A549 (cell line): ENCODE measurements at regions not wholly inside any gene's neighbourhood (a gene's known extent, or its start where the extent isn't known, plus 50 kb on each side); places are given as distances from the start of the nearest gene placed in this dataset.

Source experiments
- ATAC-seq, 2 experiments: fragments of 200-7000 bp in 1 of 2; fragments of >200 bp in 1 of 2; cut with Nextera tagmentation in 1 of 2; cut with Tn5 transposase in 1 of 2; 3 replicates each; pipeline versions ENCODE4 v1.8.0 to v1.9.1; 2018 to 2020; ENCODE audit warnings: mild to moderate bottlenecking in 1 of 2, moderate library complexity in 1 of 2
- CTCF ChIA-PET: fragments of 300-600 bp; sonication (Branson Sonifier 250); formaldehyde crosslinking; extraction: SDS; loops from one replicate; lab custom pipeline; 2021; ENCODE audit warnings: antibody characterized with exemption, inconsistent platforms; lab: Yijun Ruan, JAX
- POLR2A ChIA-PET: fragments of 350-600 bp; formaldehyde crosslinking; extraction: SDS; loops from one replicate; lab custom pipeline; 2021; ENCODE audit warnings: antibody characterized with exemption, inconsistent platforms; lab: Yijun Ruan, JAX
- DNase-seq, 2 experiments: peaks; one replicate each; pipeline versions ENCODE4 v3.0.0 to v3.0.0-alpha.2; 2011 to 2016; ENCODE audit warnings: low read depth in 1 of 2, low spot score in 1 of 2
- FAIRE-seq: peaks from 2 replicates; lab custom pipeline; 2011; peaks lifted over from hg19 to GRCh38; lab: Jason Lieb, UNC
- H3K27ac ChIP-seq, 2 experiments: fragments of >200 bp; sonication (Bioruptor Twin); formaldehyde crosslinking; 3 replicates each; pipeline ENCODE4 v1.5.1; 2016 to 2017
- H3K4me1 ChIP-seq: fragments of >200 bp; sonication (Bioruptor Twin); formaldehyde crosslinking; 3 replicates; pipeline ENCODE4 v1.6.1; 2016
- H3K4me2 ChIP-seq: fragments of >200 bp; sonication (Bioruptor Twin); formaldehyde crosslinking; 3 replicates; pipeline ENCODE4 v1.6.1; 2016
- H3K4me3 ChIP-seq: fragments of >200 bp; sonication (Bioruptor Twin); formaldehyde crosslinking; 3 replicates; pipeline ENCODE4 v1.5.1; 2016
- H3K9me3 ChIP-seq: fragments of >200 bp; sonication (Bioruptor Twin); formaldehyde crosslinking; 3 replicates; pipeline ENCODE4 v1.6.1; 2016
- CEBPB ChIP-seq, 2 experiments: fragments of >200 bp in 1 of 2; sonication (Bioruptor Twin) in 1 of 2; formaldehyde crosslinking in 1 of 2; IDR thresholded peaks; 2 replicates each; pipeline ENCODE4 v1.6.1; 2012 to 2016
- CHD2 ChIP-seq: fragments of 150-350 bp; IDR thresholded peaks from 2 replicates; pipeline ENCODE4 v1.6.1; 2014; ENCODE audit warnings: low read length; ENCODE audit not compliant: partially characterized antibody
- EHMT2 ChIP-seq: fragments of 200-600 bp; sonication (generic); IDR thresholded peaks from 2 replicates; pipeline ENCODE4 v1.6.1; 2016; ENCODE audit warnings: antibody characterized with exemption, low read depth, mild to moderate bottlenecking, moderate library complexity
- FOSB ChIP-seq: fragments of 250-450 bp; sonication (Bioruptor Pico); IDR thresholded peaks from 2 replicates; pipeline ENCODE4 v1.5.0; 2020; ENCODE audit warnings: mild to moderate bottlenecking, moderate library complexity
- HOXB5 ChIP-seq: fragments of 250-450 bp; sonication (Bioruptor Pico); IDR thresholded peaks from 2 replicates; pipeline ENCODE4 v1.5.0; 2020; ENCODE audit warnings: mild to moderate bottlenecking, moderate library complexity
- JUNB ChIP-seq: fragments of >200 bp; sonication (Bioruptor Twin); formaldehyde crosslinking; IDR thresholded peaks from 2 replicates; pipeline ENCODE4 v1.6.1; 2016
- KDM1A ChIP-seq: fragments of 200-600 bp; sonication (generic); IDR thresholded peaks from 2 replicates; pipeline ENCODE4 v1.6.1; 2016; ENCODE audit warnings: low read depth, mild to moderate bottlenecking
- MAFK ChIP-seq: fragments of 450-650 bp; IDR thresholded peaks from 2 replicates; pipeline ENCODE4 v1.6.1; 2014; ENCODE audit not compliant: partially characterized antibody
- MYC ChIP-seq: IDR thresholded peaks from 2 replicates; pipeline ENCODE4 v1.6.1; 2012; ENCODE audit warnings: mild to moderate bottlenecking, inconsistent platforms, low read length, improper control_type of control experiment, borderline replicate concordance
- NPAS2 ChIP-seq: fragments of 250-450 bp; sonication (Bioruptor Pico); IDR thresholded peaks from 2 replicates; pipeline ENCODE4 v1.8.0; 2022; ENCODE audit warnings: mild to moderate bottlenecking, moderate library complexity, borderline replicate concordance
- RARB ChIP-seq: fragments of 250-450 bp; sonication (Bioruptor Pico); IDR thresholded peaks from 2 replicates; pipeline ENCODE4 v1.8.0; 2021; ENCODE audit warnings: mild to moderate bottlenecking, moderate library complexity
- RNF2 ChIP-seq: fragments of 200-600 bp; sonication (generic); IDR thresholded peaks from 2 replicates; pipeline ENCODE4 v1.6.1; 2016; ENCODE audit warnings: low read depth, mild to moderate bottlenecking, antibody characterized with exemption, moderate library complexity, borderline replicate concordance
- SREBF2 ChIP-seq: fragments of 450-650 bp; IDR thresholded peaks from 2 replicates; pipeline ENCODE4 v1.6.1; 2014; ENCODE audit warnings: mild to moderate bottlenecking, moderate library complexity
- ZNF302 ChIP-seq: fragments of 250-450 bp; sonication (Bioruptor Pico); IDR thresholded peaks from 2 replicates; pipeline ENCODE4 v1.9.0; 2021; ENCODE audit warnings: inconsistent platforms, mild to moderate bottlenecking, moderate library complexity
- ZSCAN20 ChIP-seq: fragments of 250-450 bp; sonication (Bioruptor Pico); IDR thresholded peaks from 2 replicates; pipeline ENCODE4 v1.8.0; 2022; ENCODE audit warnings: mild to moderate bottlenecking, moderate library complexity
- TF ChIP-seq, protein P1 (sequence below): IDR thresholded peaks from 2 replicates; pipeline ENCODE4 v1.6.1; 2012; ENCODE audit warnings: low read depth, borderline replicate concordance
- TF ChIP-seq, protein P2 (sequence below): fragments of 150-350 bp; IDR thresholded peaks from 2 replicates; pipeline ENCODE4 v1.6.1; 2014; ENCODE audit warnings: low read depth, mild to moderate bottlenecking, low read length
- TF ChIP-seq, protein P3 (sequence below): fragments of 250-450 bp; sonication (Bioruptor Pico); IDR thresholded peaks from 2 replicates; pipeline ENCODE4 v1.5.0; 2021; ENCODE audit warnings: mild to moderate bottlenecking, moderate library complexity, borderline replicate concordance
- TF ChIP-seq, protein P4 (sequence below): fragments of 250-450 bp; sonication (Bioruptor Pico); IDR thresholded peaks from 2 replicates; pipeline ENCODE4 v1.5.0; 2020; ENCODE audit warnings: low read depth, mild to moderate bottlenecking, moderate library complexity
- TF ChIP-seq, protein P5 (sequence below): fragments of >200 bp; sonication (Bioruptor Twin); formaldehyde crosslinking; IDR thresholded peaks from 2 replicates; pipeline ENCODE4 v1.6.1; 2016
- TF ChIP-seq, protein P6 (sequence below): fragments of 200-600 bp; sonication (generic); IDR thresholded peaks from 2 replicates; pipeline ENCODE4 v1.6.1; 2016; ENCODE audit warnings: antibody characterized with exemption, mild to moderate bottlenecking, moderate library complexity

DNA sequence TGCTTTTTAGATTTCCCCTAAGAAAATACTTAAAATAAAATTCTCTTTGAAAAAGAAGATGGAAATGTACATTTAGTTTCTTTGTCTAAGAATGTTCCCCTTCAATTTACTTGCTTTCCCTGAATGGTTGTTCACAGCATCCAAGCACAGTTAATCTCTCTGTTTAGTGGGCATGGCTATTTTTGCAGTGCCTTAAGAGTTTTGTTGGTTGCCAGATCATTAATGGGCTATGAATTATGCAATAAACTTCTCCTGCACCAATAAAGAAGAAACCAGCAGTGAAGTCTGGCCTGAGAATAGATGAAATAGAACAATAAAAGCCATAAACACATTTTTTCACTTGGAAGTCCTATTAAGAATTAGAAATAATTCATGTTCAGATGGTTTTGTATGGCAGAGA, 980.4 kb upstream of the IGFBP7 start:
- no peak for ATAC-seq
- TF ChIP-seq HOXB5 (CRISPR knock-in tag) (no peak), MYC (no peak), CEBPB (IDR thresholded peaks at IDR 0.05) (no peak), EHMT2 (no peak), ZNF302 (CRISPR knock-in tag) (no peak), NPAS2 (CRISPR knock-in tag) (no peak), KDM1A (no peak), SREBF2 (no peak), RNF2 (no peak), ZSCAN20 (CRISPR knock-in tag) (no peak), MAFK (no peak)
- TF ChIP-seq, protein P1, sequence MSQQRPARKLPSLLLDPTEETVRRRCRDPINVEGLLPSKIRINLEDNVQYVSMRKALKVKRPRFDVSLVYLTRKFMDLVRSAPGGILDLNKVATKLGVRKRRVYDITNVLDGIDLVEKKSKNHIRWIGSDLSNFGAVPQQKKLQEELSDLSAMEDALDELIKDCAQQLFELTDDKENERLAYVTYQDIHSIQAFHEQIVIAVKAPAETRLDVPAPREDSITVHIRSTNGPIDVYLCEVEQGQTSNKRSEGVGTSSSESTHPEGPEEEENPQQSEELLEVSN, result no peak
- TF ChIP-seq, protein P2, sequence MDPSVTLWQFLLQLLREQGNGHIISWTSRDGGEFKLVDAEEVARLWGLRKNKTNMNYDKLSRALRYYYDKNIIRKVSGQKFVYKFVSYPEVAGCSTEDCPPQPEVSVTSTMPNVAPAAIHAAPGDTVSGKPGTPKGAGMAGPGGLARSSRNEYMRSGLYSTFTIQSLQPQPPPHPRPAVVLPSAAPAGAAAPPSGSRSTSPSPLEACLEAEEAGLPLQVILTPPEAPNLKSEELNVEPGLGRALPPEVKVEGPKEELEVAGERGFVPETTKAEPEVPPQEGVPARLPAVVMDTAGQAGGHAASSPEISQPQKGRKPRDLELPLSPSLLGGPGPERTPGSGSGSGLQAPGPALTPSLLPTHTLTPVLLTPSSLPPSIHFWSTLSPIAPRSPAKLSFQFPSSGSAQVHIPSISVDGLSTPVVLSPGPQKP, result no peak
- TF ChIP-seq, protein P3, sequence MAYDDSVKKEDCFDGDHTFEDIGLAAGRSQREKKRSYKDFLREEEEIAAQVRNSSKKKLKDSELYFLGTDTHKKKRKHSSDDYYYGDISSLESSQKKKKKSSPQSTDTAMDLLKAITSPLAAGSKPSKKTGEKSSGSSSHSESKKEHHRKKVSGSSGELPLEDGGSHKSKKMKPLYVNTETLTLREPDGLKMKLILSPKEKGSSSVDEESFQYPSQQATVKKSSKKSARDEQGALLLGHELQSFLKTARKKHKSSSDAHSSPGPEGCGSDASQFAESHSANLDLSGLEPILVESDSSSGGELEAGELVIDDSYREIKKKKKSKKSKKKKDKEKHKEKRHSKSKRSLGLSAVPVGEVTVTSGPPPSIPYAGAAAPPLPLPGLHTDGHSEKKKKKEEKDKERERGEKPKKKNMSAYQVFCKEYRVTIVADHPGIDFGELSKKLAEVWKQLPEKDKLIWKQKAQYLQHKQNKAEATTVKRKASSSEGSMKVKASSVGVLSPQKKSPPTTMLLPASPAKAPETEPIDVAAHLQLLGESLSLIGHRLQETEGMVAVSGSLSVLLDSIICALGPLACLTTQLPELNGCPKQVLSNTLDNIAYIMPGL, result no peak
- TF ChIP-seq, protein P4, sequence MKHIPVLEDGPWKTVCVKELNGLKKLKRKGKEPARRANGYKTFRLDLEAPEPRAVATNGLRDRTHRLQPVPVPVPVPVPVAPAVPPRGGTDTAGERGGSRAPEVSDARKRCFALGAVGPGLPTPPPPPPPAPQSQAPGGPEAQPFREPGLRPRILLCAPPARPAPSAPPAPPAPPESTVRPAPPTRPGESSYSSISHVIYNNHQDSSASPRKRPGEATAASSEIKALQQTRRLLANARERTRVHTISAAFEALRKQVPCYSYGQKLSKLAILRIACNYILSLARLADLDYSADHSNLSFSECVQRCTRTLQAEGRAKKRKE (CRISPR knock-in tag), result no peak
- TF ChIP-seq, all 56 proteins: peak for 0

DNA sequence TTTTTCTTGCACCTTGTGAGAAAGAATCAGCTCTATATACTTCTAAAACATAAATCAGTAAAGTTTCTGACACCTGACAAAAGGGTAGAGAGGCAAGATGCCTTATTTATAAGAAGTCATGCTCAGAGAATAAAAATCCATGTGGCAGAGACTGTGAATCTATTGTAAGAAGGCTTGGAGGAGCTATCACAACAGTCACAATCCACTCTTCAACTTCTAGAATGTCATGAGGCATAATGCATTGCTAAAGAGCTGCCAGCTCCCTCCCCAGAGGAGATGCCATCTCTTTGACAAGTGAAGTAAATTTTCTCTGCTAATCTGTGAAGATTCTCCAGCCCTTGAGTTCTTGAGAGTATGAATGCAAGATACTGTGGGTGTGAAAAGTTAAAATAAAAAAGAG, 971.2 kb upstream of the IGFBP7 start:
- Histone ChIP-seq H3K4me1 (no peaks in the 10 kb centered on the region), H3K9me3 (no peaks in the 10 kb centered on the region), H3K4me2 (no peak overlapping the region), H3K27ac (no peak overlapping the region), H3K4me3 (no peak overlapping the region)
- no peak for ATAC-seq
- ChIA-PET CTCF (no interaction called here), POLR2A (no interaction called here)
- DNase-seq, result no peak
- FAIRE-seq, result no peak
- TF ChIP-seq JUNB (no peak), RARB (no peak), ZSCAN20 (CRISPR knock-in tag) (no peak), CHD2 (no peak), FOSB (CRISPR knock-in tag) (no peak), NPAS2 (CRISPR knock-in tag) (no peak), MYC (no peak)
- TF ChIP-seq, protein P5, sequence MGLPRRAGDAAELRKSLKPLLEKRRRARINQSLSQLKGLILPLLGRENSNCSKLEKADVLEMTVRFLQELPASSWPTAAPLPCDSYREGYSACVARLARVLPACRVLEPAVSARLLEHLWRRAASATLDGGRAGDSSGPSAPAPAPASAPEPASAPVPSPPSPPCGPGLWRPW, result no peak
- TF ChIP-seq, protein P6, sequence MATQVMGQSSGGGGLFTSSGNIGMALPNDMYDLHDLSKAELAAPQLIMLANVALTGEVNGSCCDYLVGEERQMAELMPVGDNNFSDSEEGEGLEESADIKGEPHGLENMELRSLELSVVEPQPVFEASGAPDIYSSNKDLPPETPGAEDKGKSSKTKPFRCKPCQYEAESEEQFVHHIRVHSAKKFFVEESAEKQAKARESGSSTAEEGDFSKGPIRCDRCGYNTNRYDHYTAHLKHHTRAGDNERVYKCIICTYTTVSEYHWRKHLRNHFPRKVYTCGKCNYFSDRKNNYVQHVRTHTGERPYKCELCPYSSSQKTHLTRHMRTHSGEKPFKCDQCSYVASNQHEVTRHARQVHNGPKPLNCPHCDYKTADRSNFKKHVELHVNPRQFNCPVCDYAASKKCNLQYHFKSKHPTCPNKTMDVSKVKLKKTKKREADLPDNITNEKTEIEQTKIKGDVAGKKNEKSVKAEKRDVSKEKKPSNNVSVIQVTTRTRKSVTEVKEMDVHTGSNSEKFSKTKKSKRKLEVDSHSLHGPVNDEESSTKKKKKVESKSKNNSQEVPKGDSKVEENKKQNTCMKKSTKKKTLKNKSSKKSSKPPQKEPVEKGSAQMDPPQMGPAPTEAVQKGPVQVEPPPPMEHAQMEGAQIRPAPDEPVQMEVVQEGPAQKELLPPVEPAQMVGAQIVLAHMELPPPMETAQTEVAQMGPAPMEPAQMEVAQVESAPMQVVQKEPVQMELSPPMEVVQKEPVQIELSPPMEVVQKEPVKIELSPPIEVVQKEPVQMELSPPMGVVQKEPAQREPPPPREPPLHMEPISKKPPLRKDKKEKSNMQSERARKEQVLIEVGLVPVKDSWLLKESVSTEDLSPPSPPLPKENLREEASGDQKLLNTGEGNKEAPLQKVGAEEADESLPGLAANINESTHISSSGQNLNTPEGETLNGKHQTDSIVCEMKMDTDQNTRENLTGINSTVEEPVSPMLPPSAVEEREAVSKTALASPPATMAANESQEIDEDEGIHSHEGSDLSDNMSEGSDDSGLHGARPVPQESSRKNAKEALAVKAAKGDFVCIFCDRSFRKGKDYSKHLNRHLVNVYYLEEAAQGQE, result no peak

More for the DNA sequence above, 980.4 kb upstream of the IGFBP7 start:
- POLR2A ChIA-PET, result no interaction called here
- no peak for FAIRE-seq
- no peaks in the 10 kb centered on the region for H3K9me3 ChIP-seq
- no peak for DNase-seq
- H3K4me2 ChIP-seq, result no peak overlapping the region
- H3K27ac ChIP-seq, result no peak overlapping the region
- H3K4me1 ChIP-seq, result no peaks in the 10 kb centered on the region
- CTCF ChIA-PET, result no interaction called here
- H3K4me3 ChIP-seq, result no peak overlapping the region
